SKM-1 treated with dmso at 0.1 percent for 144 hours (cell line): ENCODE measurements at regions not wholly inside any gene's neighbourhood (a gene's known extent, or its start where the extent isn't known, plus 50 kb on each side); places are given as distances from the start of the nearest gene placed in this dataset.
"Not testable (repeated sequence)": the region's sequence is repeated elsewhere in the genome, so short reads cannot be mapped to it uniquely, and the experiment has no call there.

Experiments used
- DNase-seq: peaks from one replicate; lab custom pipeline; 2025; ENCODE audit not compliant: unreplicated experiment; lab: John Stamatoyannopoulos, UW

GRCh38 chr7:106354822-106355221 lies 70.0 kb upstream of the NAMPT start:
- no peak for DNase-seq

GRCh38 chr7:106353944-106354343 lies 69.2 kb upstream of the NAMPT start:
- no peak for DNase-seq

GRCh38 chr7:106348231-106348630 lies 63.4 kb upstream of the NAMPT start:
- no peak for DNase-seq

GRCh38 chr7:106347229-106347833 lies 62.5 kb upstream of the NAMPT start:
- DNase-seq, result peak; percentile 58

GRCh38 chr7:106346678-106347217 lies 62.0 kb upstream of the NAMPT start:
- peak; percentile 98 for DNase-seq

- no peak for DNase-seq
Observed at GRCh38 chr7:106346167-106346677, 61.4 kb upstream of the NAMPT start.

DNA sequence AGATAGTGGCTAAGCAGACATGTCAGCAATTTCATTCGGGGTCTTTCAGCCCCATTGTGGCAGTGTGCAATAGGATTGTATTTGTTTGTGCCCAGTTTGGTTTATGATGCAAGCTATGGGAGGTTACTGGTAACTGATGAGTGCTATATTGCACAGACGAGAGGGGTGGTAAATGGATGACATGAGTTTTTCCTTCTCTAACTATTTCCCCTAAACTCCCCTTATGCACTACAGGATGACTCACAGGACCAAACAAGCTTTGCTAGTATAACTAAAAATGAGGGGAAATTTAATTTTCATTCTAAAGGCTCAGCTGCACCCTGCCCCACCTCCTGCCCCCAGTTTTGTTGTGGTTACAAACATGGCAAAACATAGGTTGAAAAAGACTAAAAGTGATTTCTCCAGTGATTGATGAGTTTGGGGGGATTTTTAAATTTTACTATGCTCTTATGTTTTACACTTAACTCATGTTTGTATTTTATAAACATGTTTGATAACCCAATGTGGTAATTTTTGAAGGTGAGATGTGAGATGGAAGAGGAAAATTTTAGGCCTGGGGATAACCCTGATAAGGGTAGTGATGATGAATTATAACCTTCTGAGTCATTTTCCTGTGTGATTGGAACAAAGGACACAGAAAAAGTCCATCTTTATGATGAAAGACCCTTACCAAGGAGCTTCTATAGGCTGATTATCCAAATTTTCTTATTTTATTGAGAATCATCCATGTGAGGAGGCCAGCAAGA lies 60.8 kb upstream of the NAMPT start:
- peak; percentile 45 for DNase-seq

DNA sequence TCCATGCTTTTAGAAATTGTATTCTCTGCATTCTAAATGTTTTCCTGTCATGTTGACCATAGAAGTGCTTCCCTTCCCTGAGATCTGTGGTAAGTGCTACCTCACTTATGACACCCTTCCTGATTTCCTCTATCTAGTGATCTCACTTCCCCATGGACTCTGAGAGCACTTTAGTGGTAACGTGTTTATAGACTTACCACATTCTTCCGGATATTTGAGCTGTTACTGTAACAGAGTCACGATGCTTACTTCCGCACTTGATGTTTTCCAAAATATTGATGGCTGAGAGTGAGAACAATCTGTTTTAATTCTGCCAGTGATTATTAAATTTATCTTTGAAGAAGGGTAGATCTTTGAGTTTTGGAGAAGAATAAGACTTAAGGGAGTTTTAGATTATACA lies 60.1 kb upstream of the NAMPT start:
- DNase-seq, result peak; percentile 97

DNA sequence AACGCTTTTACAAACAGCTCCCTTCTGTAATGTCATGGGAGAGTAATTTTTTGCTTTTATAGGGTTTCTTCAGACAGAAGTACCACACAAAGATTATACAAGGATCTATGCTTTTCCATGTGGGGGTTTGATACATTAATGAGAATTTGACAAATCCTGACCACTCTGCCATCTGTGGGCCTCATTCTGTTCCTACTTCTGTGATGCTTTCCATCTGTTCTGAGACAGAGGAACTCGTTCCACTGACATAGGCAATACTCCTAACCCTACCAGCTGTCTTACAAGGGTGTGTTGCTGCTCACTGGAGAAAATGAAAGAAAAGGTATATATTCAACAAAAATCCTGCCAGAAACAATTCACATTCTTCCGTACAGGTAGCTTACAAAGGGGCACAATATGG lies 59.4 kb upstream of the NAMPT start:
- no peak for DNase-seq

DNA sequence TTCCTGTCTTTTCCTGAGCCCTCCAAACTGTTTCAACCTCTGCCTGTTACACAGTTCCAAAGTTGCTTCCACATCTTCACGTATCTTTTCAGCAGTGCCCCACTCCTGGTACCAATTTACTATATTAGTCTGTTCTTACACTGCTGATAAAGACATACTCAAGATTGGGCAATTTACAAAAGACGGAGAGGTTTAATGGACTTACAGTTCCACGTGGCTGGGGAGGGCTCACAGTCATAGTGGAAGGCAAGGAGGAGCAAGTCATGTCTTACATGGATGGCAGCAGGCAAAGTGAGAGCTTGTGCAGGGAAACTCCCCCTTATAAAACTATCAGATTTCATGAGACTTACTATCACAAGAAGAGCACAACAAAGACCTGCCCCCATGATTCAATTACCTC lies 57.3 kb upstream of the NAMPT start:
- DNase-seq, result not testable (repeated sequence)

DNA sequence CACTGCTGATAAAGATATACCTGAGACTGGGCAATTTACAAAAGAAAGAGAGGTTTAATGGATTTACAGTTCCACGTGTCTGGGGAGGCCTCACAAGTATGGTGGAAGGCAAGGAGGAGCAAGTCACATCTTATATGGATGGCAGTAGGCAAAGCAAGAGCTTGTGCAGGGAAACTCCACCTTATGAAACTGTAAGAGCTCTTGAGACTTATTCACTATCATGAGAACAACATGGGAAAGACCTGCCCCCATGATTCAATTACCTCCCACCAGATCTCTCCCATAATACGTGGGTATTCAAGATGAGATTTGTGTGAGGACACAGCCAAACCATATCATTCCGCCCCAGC lies 55.4 kb upstream of the NAMPT start:
- DNase-seq, result not testable (repeated sequence)

DNA sequence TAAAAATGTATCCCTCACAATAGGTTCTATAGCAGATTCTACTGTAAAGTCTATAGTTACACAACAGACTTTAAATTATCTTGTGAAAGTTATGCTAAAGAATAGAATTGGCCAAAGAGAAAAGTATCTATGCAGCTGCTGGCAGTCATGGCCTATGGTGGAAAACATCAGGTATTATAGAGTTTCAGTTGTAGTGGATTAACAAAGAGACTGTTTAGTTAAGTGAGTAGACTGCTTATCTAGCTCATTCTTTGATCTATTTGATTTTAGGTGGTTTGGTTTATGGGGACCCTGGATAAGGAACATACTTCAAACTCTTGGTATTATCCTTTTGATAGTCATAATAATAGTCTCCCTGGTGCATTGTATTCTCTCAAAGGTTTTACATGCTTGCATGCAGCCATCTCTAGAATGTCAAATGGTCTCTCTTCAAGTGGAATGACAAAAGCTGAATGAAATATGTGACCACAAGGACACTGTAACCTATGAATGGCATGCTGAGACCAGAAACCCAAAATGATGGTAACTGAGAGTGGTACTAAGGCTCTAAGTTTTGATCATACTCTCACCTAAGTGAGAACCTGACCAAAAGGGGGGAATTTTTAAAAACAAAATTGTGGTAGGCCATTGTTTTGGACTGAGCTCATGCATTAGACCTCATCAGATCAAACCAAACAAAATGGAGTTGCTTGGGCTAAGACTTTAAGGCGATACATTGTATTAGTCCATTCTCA lies 54.9 kb upstream of the NAMPT start:
- DNase-seq, result no peak

DNA sequence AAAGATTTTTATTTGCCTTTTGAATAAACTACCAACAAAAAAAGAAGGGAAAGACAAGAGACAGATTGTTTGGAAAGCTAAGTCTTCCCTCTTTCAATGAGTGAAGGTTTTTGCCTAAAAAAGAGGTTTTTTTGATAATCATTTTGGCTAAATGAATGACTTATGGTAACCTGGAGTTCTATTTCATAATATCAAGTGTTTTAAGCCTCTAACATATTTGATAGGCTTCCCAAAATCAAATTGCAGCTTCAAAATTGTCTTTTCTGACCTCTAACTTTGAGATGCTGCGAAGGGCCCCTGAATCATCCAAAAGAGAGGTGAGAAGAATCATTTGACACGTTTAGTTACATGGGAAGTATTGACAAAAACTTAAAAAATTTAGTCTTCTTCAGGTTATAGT lies 53.0 kb upstream of the NAMPT start:
- no peak for DNase-seq

DNA sequence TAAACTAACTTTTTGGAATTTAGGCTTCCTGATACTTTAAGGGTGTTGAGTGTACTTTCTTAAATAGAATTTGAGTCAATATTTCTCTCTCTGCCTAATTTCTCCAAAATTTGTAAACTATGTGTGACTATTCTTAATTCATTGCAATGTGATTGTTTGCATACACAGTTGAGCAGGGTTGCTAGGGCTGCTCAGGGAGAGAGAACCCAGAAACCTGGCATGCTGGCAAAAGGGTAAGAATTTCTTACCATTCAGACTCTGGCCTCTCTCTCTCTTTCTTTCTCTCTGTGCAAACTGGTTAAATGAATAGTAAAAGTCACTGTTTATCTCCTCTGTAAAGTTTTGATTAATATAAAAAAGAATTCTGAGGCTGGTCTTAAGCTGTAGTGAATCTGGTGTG lies 51.0 kb upstream of the NAMPT start:
- DNase-seq, result no peak
